Natural killer cell (primary cell): ENCODE measurements at regions not wholly inside any gene's neighbourhood (a gene's known extent, or its start where the extent isn't known, plus 50 kb on each side); places are given as distances from the start of the nearest gene placed in this dataset.

Experiments used
- ATAC-seq, 3 donors: fragments of 150-1000 bp in 2 of 3; fragments of 200-7000 bp in 1 of 3; cut with Tn5 transposase; 1 replicate in 1 of 3; 2 replicates in 2 of 3; pipeline ENCODE4 v1.10.0; 2021; ENCODE audit warnings: mild to moderate bottlenecking in 2 of 3, moderate library complexity in 2 of 3
- DNase-seq, 2 donors: peaks; one replicate each; pipeline versions ENCODE4 v3.0.0 to v3.0.0-alpha.2; 2013 to 2021; ENCODE audit warnings: mixed read lengths in 1 of 2
- H3K27ac ChIP-seq: one replicate; pipeline ENCODE4 v1.5.1; 2013; ENCODE audit warnings: mild to moderate bottlenecking, low read length
- H3K27me3 ChIP-seq: one replicate; pipeline ENCODE4 v1.6.1; 2013; ENCODE audit warnings: low read length; ENCODE audit not compliant: control insufficient read depth, insufficient read depth
- H3K36me3 ChIP-seq: one replicate; pipeline ENCODE4 v1.6.1; 2013; ENCODE audit warnings: low read length; ENCODE audit not compliant: control insufficient read depth, insufficient read depth
- H3K4me1 ChIP-seq: one replicate; pipeline ENCODE4 v1.6.1; 2013; ENCODE audit warnings: low read length; ENCODE audit not compliant: control insufficient read depth, insufficient read depth
- H3K4me3 ChIP-seq: one replicate; pipeline ENCODE4 v1.5.1; 2013; ENCODE audit warnings: low read length
- H3K9me3 ChIP-seq: one replicate; pipeline ENCODE4 v1.6.1; 2013; ENCODE audit warnings: low read length; ENCODE audit not compliant: control insufficient read depth, insufficient read depth
- H3K27ac Mint-ChIP-seq, 2 donors: one replicate each; pipeline ENCODE4 v1.8.0; 2022; ENCODE audit warnings: mild to moderate bottlenecking in 2 of 2, mixed read lengths in 2 of 2, moderate library complexity in 1 of 2
- H3K27me3 Mint-ChIP-seq, 2 donors: one replicate each; pipeline ENCODE4 v1.8.0; 2022; ENCODE audit warnings: low read depth in 2 of 2, mixed read lengths in 2 of 2
- H3K36me3 Mint-ChIP-seq: one replicate; pipeline ENCODE4 v1.8.0; 2022; ENCODE audit warnings: mixed read lengths
- H3K4me1 Mint-ChIP-seq, 2 donors: one replicate each; pipeline ENCODE4 v1.8.0; 2022; ENCODE audit warnings: mixed read lengths in 2 of 2
- H3K4me3 Mint-ChIP-seq: one replicate; pipeline ENCODE4 v1.8.0; 2022; ENCODE audit warnings: mild to moderate bottlenecking, moderate library complexity, mixed read lengths
- H3K9me3 Mint-ChIP-seq, 2 donors: one replicate each; pipeline ENCODE4 v1.8.0; 2022; ENCODE audit warnings: mixed read lengths in 2 of 2
- CTCF ChIP-seq: fragments of 200-600 bp; IDR thresholded peaks from one replicate; pipeline ENCODE4 v1.8.0; 2022; ENCODE audit warnings: antibody characterized with exemption
- WGBS: methylation state at CpG from one replicate; pipeline ENCODE4 v1.1.7; 2013; ENCODE audit warnings: missing lambda C conversion rate; ENCODE audit not compliant: insufficient coverage; 5-methylcytosine and 5-hydroxymethylcytosine counted together
- intact Hi-C: fragments of 100-400 bp; cut with micrococcal nuclease; formaldehyde crosslinking; loops from one replicate; pipeline ENCODE4 v1.14.2; 2022

GRCh38 chr7:148485618-148486017 is 104.9 kb upstream of the C7orf33 start:
- intact Hi-C loops, result no loop called here
- no peak overlapping the region for H3K27ac Mint-ChIP-seq
- H3K36me3 Mint-ChIP-seq, result no peaks in the 10 kb centered on the region
- Histone ChIP-seq H3K4me3 (no peak overlapping the region), H3K27ac (no peak overlapping the region), H3K36me3 (no peaks in the 10 kb centered on the region), H3K4me1 (no peaks in the 10 kb centered on the region), H3K27me3 (no peaks in the 10 kb centered on the region), H3K9me3 (no peaks in the 10 kb centered on the region)
- 91% methylated on average over 2 of the region's 3 CpGs for WGBS
- no peak for TF ChIP-seq CTCF
- no peaks in the 10 kb centered on the region for H3K9me3 Mint-ChIP-seq
- H3K27me3 Mint-ChIP-seq, result peaks cover 5 to 8% of the 10 kb centered on the region in 2 donors
- DNase-seq, result no peak
- H3K4me1 Mint-ChIP-seq, result peaks cover 0 to 5% of the 10 kb centered on the region in 2 donors
- no peak overlapping the region for H3K4me3 Mint-ChIP-seq
- no peak for ATAC-seq

GRCh38 chr7:148486937-148487336 is 103.6 kb upstream of the C7orf33 start:
- TF ChIP-seq CTCF, result no peak
- no peaks in the 10 kb centered on the region for H3K36me3 Mint-ChIP-seq

GRCh38 chr7:148487912-148488311 is 102.7 kb upstream of the C7orf33 start:
- Histone ChIP-seq H3K27ac (no peak overlapping the region), H3K36me3 (no peaks in the 10 kb centered on the region), H3K4me3 (no peak overlapping the region), H3K27me3 (no peaks in the 10 kb centered on the region), H3K4me1 (no peaks in the 10 kb centered on the region), H3K9me3 (no peaks in the 10 kb centered on the region)
- no peak for ATAC-seq
- no peak for TF ChIP-seq CTCF
- Mint-ChIP-seq H3K36me3 (no peaks in the 10 kb centered on the region), H3K27me3 (peaks cover 16 to 30% of the 10 kb centered on the region in 2 donors), H3K27ac (no peak overlapping the region), H3K4me1 (no peaks in the 10 kb centered on the region), H3K4me3 (no peak overlapping the region), H3K9me3 (no peaks in the 10 kb centered on the region)
- intact Hi-C loops, result no loop called here
- DNase-seq, result no peak
- WGBS, result 93% methylated on average over 4 of the region's 4 CpGs

More at GRCh38 chr7:148486937-148487336, 103.6 kb upstream of the C7orf33 start:
- H3K4me3 Mint-ChIP-seq, result no peak overlapping the region
- Histone ChIP-seq H3K4me1 (no peaks in the 10 kb centered on the region), H3K36me3 (no peaks in the 10 kb centered on the region), H3K27me3 (no peaks in the 10 kb centered on the region), H3K9me3 (no peaks in the 10 kb centered on the region), H3K4me3 (no peak overlapping the region), H3K27ac (no peak overlapping the region)
- no peak for DNase-seq
- intact Hi-C loops, result no loop called here
- peaks cover 10 to 20% of the 10 kb centered on the region in 2 donors for H3K27me3 Mint-ChIP-seq
- H3K4me1 Mint-ChIP-seq, result no peaks in the 10 kb centered on the region
- no peak overlapping the region for H3K27ac Mint-ChIP-seq
- no peaks in the 10 kb centered on the region for H3K9me3 Mint-ChIP-seq
- no peak for ATAC-seq
- 91% methylated on average over 3 of the region's 7 CpGs for WGBS

GRCh38 chr7:148489678-148490077 is 100.9 kb upstream of the C7orf33 start:
- Mint-ChIP-seq H3K27ac (no peak overlapping the region), H3K4me3 (no peak overlapping the region), H3K27me3 (peaks cover 22 to 33% of the 10 kb centered on the region in 2 donors), H3K9me3 (no peaks in the 10 kb centered on the region), H3K4me1 (no peaks in the 10 kb centered on the region), H3K36me3 (no peaks in the 10 kb centered on the region)
- H3K36me3 ChIP-seq, result no peaks in the 10 kb centered on the region
- TF ChIP-seq CTCF, result no peak
- no peaks in the 10 kb centered on the region for H3K27me3 ChIP-seq
- H3K4me3 ChIP-seq, result no peak overlapping the region
- H3K4me1 ChIP-seq, result no peaks in the 10 kb centered on the region
- 89% methylated on average over 6 of the region's 6 CpGs for WGBS
- ATAC-seq (no peak), DNase-seq (no peak)
- no peaks in the 10 kb centered on the region for H3K9me3 ChIP-seq
- intact Hi-C loops, result no loop called here
- no peak overlapping the region for H3K27ac ChIP-seq
